ENCODE measurements at regions not wholly inside any gene's neighbourhood (a gene's known extent, or its start where the extent isn't known, plus 50 kb on each side); places are given as distances from the start of the nearest gene placed in this dataset.

DNA sequence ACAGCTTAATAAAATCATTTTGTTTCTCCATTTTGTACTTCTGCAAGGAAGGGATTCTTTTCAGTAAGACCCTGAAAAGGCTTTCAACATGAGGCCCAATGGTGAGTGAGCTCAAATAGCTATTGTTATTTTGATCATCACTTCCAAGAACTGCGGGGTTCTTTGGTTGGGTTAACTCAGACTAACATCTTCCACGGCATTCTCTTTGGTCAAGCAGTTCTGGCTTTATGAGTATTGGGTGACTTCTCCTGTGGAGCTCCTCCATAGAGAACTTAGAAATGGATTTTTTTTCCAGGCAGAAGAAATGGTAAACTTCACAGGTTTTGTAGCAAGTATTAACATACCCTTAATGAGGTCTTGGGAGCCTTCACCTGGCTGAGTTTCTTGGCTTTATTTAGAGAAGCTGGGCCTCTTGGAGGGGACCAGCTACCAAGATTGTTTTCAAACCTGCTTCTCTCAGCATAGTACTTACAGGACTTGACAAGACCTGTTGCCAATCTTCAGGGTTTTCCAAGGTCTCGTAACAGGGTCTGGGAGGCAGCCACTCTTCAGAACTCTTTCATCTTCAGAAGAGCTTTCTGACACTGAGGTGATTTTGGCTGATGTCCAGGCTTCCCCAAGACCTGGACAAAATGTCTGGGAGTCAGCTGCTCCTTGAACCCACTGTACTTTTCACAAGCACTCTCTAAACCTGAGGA is 353.2 kb upstream of the ETAA1 start:
- TF ChIP-seq, protein P1, sequence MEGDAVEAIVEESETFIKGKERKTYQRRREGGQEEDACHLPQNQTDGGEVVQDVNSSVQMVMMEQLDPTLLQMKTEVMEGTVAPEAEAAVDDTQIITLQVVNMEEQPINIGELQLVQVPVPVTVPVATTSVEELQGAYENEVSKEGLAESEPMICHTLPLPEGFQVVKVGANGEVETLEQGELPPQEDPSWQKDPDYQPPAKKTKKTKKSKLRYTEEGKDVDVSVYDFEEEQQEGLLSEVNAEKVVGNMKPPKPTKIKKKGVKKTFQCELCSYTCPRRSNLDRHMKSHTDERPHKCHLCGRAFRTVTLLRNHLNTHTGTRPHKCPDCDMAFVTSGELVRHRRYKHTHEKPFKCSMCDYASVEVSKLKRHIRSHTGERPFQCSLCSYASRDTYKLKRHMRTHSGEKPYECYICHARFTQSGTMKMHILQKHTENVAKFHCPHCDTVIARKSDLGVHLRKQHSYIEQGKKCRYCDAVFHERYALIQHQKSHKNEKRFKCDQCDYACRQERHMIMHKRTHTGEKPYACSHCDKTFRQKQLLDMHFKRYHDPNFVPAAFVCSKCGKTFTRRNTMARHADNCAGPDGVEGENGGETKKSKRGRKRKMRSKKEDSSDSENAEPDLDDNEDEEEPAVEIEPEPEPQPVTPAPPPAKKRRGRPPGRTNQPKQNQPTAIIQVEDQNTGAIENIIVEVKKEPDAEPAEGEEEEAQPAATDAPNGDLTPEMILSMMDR (IDR thresholded peaks at IDR 0.05; ENCODE audit: low read depth, low read length) = no peak
- DNase-seq (ENCODE audit: extremely low read depth, low read depth) = no peak

DNA sequence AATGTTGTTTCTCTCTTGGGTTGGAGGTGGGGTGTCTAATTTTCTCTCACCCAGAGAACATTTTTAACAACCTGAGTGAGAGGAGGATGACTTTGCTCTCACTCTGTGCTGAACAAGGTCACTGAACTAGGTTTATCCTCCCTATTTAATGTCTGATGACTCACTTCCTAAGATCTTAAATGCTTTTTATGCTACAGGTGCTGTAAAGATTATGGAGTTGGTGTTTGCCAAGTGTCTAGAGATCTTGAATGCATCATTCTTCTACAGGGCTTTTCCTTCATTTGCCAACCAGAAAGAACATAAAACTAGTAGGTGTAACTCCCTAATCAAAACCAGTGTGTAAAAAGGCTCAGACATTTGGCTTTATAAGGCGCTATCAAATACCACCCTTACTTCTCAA is 350.5 kb upstream of the ETAA1 start:
- TF ChIP-seq, protein P1 (IDR thresholded peaks at IDR 0.05; ENCODE audit: low read depth, low read length) = no peak
- no peak for DNase-seq (ENCODE audit: extremely low read depth, low read depth)

DNA sequence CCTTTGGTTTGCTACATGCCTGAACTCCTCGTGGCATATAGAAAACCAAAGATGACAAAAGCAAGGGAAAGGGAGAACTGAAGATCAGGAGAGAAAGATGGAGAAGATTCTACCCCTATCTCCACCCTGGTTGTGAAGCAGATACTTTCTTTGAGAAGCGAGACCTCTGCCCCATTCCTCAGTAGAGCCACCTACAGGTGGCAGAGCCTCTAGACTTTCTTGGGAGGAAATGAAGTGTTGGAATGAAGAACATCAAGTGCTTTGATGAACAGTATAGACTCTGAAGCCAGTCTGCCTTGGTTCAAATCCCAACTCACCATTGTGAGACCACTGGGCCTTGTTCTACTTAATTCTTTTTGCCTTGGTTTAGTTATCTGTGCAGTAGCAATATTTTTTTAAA is 348.8 kb upstream of the ETAA1 start:
- TF ChIP-seq, protein P1 (IDR thresholded peaks at IDR 0.05; ENCODE audit: low read depth, low read length) = no peak
- no peak for DNase-seq (ENCODE audit: extremely low read depth, low read depth)

DNA sequence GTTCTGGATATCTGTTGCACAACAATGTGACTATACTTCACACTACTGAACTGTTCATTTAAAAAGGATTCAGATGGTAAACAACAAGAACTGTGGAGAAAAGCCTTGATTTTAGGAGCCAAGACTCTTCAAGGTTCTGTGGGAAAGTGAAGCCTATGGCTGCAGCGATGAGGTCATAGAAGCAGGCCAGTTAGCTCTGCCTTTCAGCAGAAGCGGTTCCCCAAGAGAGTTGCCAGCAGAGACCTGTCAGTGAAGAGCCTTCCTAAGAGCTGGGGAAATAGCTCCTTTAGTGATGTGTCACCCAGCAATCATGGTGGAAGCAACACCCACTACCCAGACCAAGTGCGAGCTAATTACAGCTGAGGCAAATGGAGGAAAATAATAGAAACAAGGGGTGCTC is 346.5 kb upstream of the ETAA1 start:
- no peak for DNase-seq (ENCODE audit: extremely low read depth, low read depth)
- TF ChIP-seq, protein P1 (IDR thresholded peaks at IDR 0.05; ENCODE audit: low read depth, low read length) = no peak

DNA sequence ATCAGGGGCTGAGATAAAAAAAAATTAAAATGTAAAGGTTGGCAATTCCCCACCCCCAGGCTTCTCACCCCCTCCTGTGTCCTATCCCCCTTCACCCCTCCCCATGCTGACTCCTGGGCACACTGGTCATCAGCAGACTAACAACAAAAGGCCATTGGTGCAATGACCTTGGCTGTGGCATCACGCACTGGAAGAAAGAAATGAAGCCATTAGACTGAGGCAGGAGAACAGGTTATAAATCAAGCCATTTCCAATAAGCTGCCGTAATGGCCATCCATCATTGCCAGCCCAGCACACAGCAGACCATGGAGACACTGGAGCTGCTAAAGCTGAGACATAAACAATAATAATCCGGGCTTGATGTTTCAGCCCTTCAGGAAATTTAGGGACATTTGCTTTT is 342.4 kb upstream of the ETAA1 start:
- TF ChIP-seq, protein P1 (IDR thresholded peaks at IDR 0.05; ENCODE audit: low read depth, low read length) = no peak
- no peak for DNase-seq (ENCODE audit: extremely low read depth, low read depth)

DNA sequence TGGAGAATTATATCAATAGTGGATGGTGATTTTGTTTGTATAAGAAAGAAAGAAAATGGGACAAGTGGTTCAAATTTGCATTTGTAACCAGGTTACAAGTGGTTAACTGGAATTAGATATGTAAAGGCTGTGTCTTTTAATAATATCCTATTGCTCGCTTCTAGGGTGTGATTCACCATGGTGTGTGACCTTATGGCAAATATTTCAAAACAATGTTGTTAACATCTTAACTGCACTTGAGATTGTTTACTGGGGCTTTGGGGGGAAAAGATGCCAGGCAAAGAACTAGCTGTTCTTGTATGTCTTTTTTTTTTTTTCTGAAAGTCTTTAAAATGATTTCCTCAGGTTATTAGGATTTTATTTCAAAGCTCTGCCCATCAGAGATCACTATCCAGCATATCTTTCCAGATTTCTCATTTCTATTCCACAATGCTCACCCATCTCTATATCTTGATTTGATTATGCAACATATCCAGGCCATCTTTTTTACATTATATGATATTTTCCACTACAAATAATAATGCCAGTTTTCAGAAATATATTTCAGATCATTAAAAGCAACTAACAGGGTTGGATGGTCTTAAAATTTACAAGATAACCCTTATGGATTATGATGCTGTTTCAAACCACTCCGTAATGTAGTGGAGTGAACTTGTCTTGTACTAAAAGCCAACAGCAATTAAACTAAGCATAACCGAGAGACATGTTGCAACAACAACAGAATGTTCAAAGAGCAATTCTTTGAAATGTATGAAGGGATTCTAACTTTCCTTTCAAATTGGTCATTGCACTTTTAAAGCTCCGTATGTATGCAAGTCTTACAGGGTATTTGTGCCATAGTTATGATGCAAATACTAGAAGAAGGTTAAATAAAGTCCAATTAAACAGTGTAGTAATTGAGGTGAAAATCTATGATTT is 341.5 kb upstream of the ETAA1 start:
- TF ChIP-seq, protein P1 (IDR thresholded peaks at IDR 0.05; ENCODE audit: low read depth, low read length) = no peak
- DNase-seq (ENCODE audit: extremely low read depth, low read depth) = no peak

DNA sequence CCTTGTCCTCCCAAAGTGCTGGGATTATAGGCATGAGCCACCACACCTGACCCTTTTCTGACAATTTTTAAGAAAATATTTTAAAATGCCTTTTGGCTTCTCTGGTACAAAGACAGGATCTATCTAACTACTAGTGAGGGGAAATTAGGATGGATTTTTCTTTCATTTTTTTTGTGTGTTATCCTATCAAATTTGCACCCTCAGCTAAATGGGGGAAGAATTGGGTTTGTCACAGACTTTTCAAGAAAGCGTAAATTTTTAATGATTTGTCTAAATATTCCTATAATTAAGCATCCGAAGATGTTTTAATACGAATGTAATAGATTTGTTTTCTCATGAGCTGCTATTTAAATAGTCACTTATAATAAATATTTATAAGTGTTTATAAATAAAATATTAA is 340.0 kb upstream of the ETAA1 start:
- no peak for DNase-seq (ENCODE audit: extremely low read depth, low read depth)

More for the DNA sequence above, 340.0 kb upstream of the ETAA1 start:
- TF ChIP-seq, protein P1 (IDR thresholded peaks at IDR 0.05; ENCODE audit: low read depth, low read length) = no peak
